Ascending aorta (tissue), 2 donors: ENCODE measurements at regions not wholly inside any gene's neighbourhood (a gene's known extent, or its start where the extent isn't known, plus 50 kb on each side); places are given as distances from the start of the nearest gene placed in this dataset.

Experiments used
- DNase-seq, 2 donors: peaks; one replicate each; pipeline ENCODE4 v3.0.0-alpha.2; 2019; ENCODE audit warnings: low spot score in 2 of 2
- H3K27ac ChIP-seq, 2 donors: fragments of 200-600 bp; sonication (generic); one replicate each; pipeline ENCODE4 v1.5.1; 2016 to 2017; ENCODE audit warnings: mild to moderate bottlenecking in 1 of 2
- H3K27me3 ChIP-seq: fragments of 200-600 bp; sonication (generic); one replicate; pipeline ENCODE4 v1.5.1; 2017
- H3K36me3 ChIP-seq, 2 donors: fragments of 200-600 bp; sonication (generic); one replicate each; pipeline ENCODE4 v1.5.1; 2016
- H3K4me1 ChIP-seq, 2 donors: fragments of 200-600 bp; sonication (generic); one replicate each; pipeline ENCODE4 v1.5.1; 2016 to 2017; ENCODE audit warnings: mild to moderate bottlenecking in 1 of 2
- H3K4me3 ChIP-seq, 2 donors: fragments of 200-600 bp; sonication (generic); one replicate each; pipeline ENCODE4 v1.5.1; 2016 to 2017; ENCODE audit warnings: mild to moderate bottlenecking in 1 of 2
- H3K9me3 ChIP-seq, 2 donors: fragments of 200-600 bp; sonication (generic); one replicate each; pipeline ENCODE4 v1.5.1; 2016
- CTCF ChIP-seq, 3 experiments: fragments of 200-600 bp in 2 of 3; fragments of 450-650 bp in 1 of 3; sonication (generic) in 2 of 3; IDR thresholded peaks; one replicate each; pipeline ENCODE4 v1.5.1; 2016 to 2019; ENCODE audit warnings: antibody characterized with exemption in 3 of 3, mild to moderate bottlenecking in 1 of 3, moderate library complexity in 1 of 3
- intact Hi-C: fragments of 100-400 bp; cut with DNase I; formaldehyde crosslinking; loops from one replicate; pipeline ENCODE4 v1.15.1; 2023

DNA sequence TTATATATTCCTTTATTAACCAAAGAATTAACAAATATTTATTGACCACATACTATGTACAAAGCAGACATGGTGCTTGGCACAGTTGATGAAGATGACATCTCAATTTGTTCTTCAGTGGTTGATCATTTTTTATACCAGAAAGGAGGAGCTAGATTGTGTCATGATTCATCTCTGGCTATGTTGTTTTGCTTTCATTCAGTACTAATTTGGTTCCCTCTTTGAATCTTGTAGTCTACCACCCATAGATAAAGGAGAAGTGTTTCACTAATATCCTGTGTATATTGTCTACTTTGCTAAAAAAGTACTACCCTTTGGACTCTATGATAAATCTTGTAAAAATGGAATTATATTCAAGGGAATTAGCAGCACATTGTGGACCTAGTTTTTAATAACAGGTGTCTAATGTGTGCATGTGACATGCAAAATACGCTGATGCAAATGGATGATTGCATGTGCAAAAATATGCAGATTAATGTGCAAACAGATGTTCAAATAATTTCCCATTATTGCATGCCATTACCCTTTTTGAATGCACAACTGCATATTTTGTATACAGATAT, 313.2 kb upstream of the ZEB2 start:
- intact Hi-C loops: no loop called here
- no peaks in the 10 kb centered on the region for H3K36me3 ChIP-seq
- no peaks in the 10 kb centered on the region for H3K27me3 ChIP-seq
- H3K4me3 ChIP-seq: no peak overlapping the region
- TF ChIP-seq CTCF (IDR thresholded peaks at IDR 0.05): no peak
- H3K9me3 ChIP-seq: no peaks in the 10 kb centered on the region
- DNase-seq: no peak
- no peaks in the 10 kb centered on the region for H3K4me1 ChIP-seq
- no peak overlapping the region for H3K27ac ChIP-seq

GRCh38 chr2:144832048-144832447, 312.1 kb upstream of the ZEB2 start:
- no peak for DNase-seq
- intact Hi-C loops: no loop called here
- no peaks in the 10 kb centered on the region for H3K27me3 ChIP-seq
- no peaks in the 10 kb centered on the region for H3K36me3 ChIP-seq
- TF ChIP-seq CTCF (IDR thresholded peaks at IDR 0.05): no peak
- H3K4me1 ChIP-seq: no peaks in the 10 kb centered on the region
- no peak overlapping the region for H3K4me3 ChIP-seq
- H3K27ac ChIP-seq: no peak overlapping the region
- no peaks in the 10 kb centered on the region for H3K9me3 ChIP-seq

GRCh38 chr2:144830543-144830942, 310.6 kb upstream of the ZEB2 start:
- intact Hi-C loops: no loop called here
- H3K36me3 ChIP-seq: no peaks in the 10 kb centered on the region
- no peak for DNase-seq
- H3K9me3 ChIP-seq: no peaks in the 10 kb centered on the region
- TF ChIP-seq CTCF (IDR thresholded peaks at IDR 0.05): no peak
- no peak overlapping the region for H3K27ac ChIP-seq
- no peaks in the 10 kb centered on the region for H3K27me3 ChIP-seq
- H3K4me1 ChIP-seq: no peaks in the 10 kb centered on the region
- no peak overlapping the region for H3K4me3 ChIP-seq

DNA sequence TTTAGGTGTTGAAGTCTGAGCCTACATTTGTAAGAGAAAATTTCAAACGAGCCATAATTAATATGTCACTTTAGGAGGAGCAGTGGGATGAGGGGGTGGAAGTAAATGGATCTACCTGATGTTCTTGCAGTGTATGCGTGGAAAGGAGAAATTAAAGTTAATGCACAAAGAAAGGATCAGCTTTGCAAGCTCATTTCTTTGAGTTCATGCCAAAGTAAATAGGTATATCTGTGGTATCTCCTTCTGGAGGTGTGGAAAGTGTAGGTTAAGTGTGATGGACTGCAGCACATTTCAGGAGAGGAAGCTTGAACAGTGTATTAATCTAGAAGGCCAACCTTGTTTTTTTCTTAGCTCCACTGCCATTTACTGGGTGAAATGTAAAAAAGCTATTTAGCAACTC, 307.5 kb upstream of the ZEB2 start:
- Histone ChIP-seq H3K27me3 (no peaks in the 10 kb centered on the region), H3K4me3 (no peak overlapping the region), H3K27ac (no peak overlapping the region), H3K4me1 (no peaks in the 10 kb centered on the region), H3K9me3 (no peaks in the 10 kb centered on the region), H3K36me3 (no peaks in the 10 kb centered on the region)
- TF ChIP-seq CTCF (IDR thresholded peaks at IDR 0.05): no peak
- intact Hi-C loops: no loop called here
- no peak for DNase-seq

DNA sequence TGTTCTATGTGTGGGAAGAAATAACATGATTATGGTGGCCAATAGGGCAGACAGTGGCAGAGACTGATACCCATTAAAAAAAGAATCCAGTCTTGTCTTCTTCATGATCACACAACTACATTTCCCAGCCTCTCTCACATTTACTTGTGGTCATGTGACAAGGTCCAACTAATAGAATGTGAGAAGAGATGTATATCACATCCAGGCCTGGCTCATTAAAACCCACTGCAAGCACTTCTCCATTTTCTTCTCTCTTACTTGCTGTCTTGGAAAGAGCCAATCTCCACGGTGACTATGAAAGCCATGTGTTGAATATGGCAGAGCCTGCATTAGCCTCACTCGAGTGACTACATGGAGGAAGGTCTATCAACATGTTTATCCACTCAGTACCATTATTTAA, 306.2 kb upstream of the ZEB2 start:
- no peak for DNase-seq
- H3K27me3 ChIP-seq: no peaks in the 10 kb centered on the region
- no peak for TF ChIP-seq CTCF (IDR thresholded peaks at IDR 0.05)
- no peaks in the 10 kb centered on the region for H3K4me1 ChIP-seq
- H3K36me3 ChIP-seq: no peaks in the 10 kb centered on the region
- intact Hi-C loops: no loop called here
- H3K27ac ChIP-seq: no peak overlapping the region
- no peak overlapping the region for H3K4me3 ChIP-seq
- no peaks in the 10 kb centered on the region for H3K9me3 ChIP-seq
